HEK293 (cell line): ENCODE measurements at regions not wholly inside any gene's neighbourhood (a gene's known extent, or its start where the extent isn't known, plus 50 kb on each side); places are given as distances from the start of the nearest gene placed in this dataset.

Experiments used
- CTCF ChIA-PET: fragments of 350-600 bp; formaldehyde crosslinking; extraction: SDS; loops from one replicate; lab custom pipeline; 2021; ENCODE audit warnings: antibody characterized with exemption; lab: Yijun Ruan, JAX
- POLR2A ChIA-PET: fragments of 300-600 bp; formaldehyde crosslinking; extraction: SDS; loops from one replicate; lab custom pipeline; 2020; ENCODE audit warnings: antibody characterized with exemption, inconsistent platforms; lab: Yijun Ruan, JAX
- H3K27ac ChIP-seq: fragments of 200-500 bp; sonication (Bioruptor generic); 2 replicates; pipeline ENCODE4 v1.5.1; 2014; ENCODE audit warnings: low read depth, low read length, control low read depth, inconsistent platforms; ENCODE audit errors: extremely low read depth
- H3K36me3 ChIP-seq, 2 experiments: fragments of 200-500 bp in 1 of 2; sonication (Bioruptor generic) in 1 of 2; 1 replicate in 1 of 2; 2 replicates in 1 of 2; pipeline ENCODE4 v1.5.1; 2014 to 2017; ENCODE audit warnings: inconsistent platforms in 2 of 2, low read length in 2 of 2; ENCODE audit not compliant: control insufficient read depth in 2 of 2, insufficient read depth in 1 of 2
- H3K4me1 ChIP-seq: fragments of 200-500 bp; sonication (Bioruptor generic); 2 replicates; pipeline ENCODE4 v1.5.1; 2014; ENCODE audit warnings: mild to moderate bottlenecking, low read length, inconsistent platforms; ENCODE audit not compliant: control insufficient read depth, insufficient read depth
- H3K4me3 ChIP-seq: 2 replicates; pipeline ENCODE4 v1.5.1; 2011; ENCODE audit warnings: low read depth, mild to moderate bottlenecking, control low read depth, low read length, moderate library complexity
- H3K9me3 ChIP-seq: fragments of 200-500 bp; sonication (Bioruptor generic); 2 replicates; pipeline ENCODE4 v1.5.1; 2014; ENCODE audit warnings: low read depth, low read length, inconsistent platforms; ENCODE audit not compliant: control insufficient read depth, insufficient read depth
- IKZF3 ChIP-seq: fragments of 450-650 bp; IDR thresholded peaks from 2 replicates; pipeline ENCODE4 v1.5.0; 2018; ENCODE audit warnings: missing biosample characterization, mild to moderate bottlenecking, missing genetic modification characterization, moderate library complexity
- KLF1 ChIP-seq: fragments of 450-650 bp; formaldehyde crosslinking; IDR thresholded peaks from 2 replicates; pipeline ENCODE4 v1.5.1; 2016; ENCODE audit warnings: missing biosample characterization, missing genetic modification characterization
- KLF16 ChIP-seq: fragments of 450-650 bp; formaldehyde crosslinking; IDR thresholded peaks from 2 replicates; pipeline ENCODE4 v1.5.1; 2017; ENCODE audit warnings: missing biosample characterization, missing genetic modification characterization
- MEIS1 ChIP-seq: sonication (generic); formaldehyde crosslinking; IDR thresholded peaks from 2 replicates; pipeline ENCODE4 v1.8.1; 2022; ENCODE audit warnings: missing genetic modification reagents, mild to moderate bottlenecking, borderline replicate concordance
- RBAK ChIP-seq: fragments of 450-650 bp; formaldehyde crosslinking; IDR thresholded peaks from 2 replicates; pipeline ENCODE4 v1.5.1; 2016; ENCODE audit warnings: missing biosample characterization, missing genetic modification characterization
- REPIN1 ChIP-seq: fragments of 450-650 bp; formaldehyde crosslinking; IDR thresholded peaks from 2 replicates; pipeline ENCODE4 v1.5.1; 2017; ENCODE audit warnings: missing biosample characterization, missing genetic modification characterization, low read depth
- ZBTB7A ChIP-seq: fragments of 450-650 bp; formaldehyde crosslinking; IDR thresholded peaks from 2 replicates; pipeline ENCODE4 v1.5.1; 2016; ENCODE audit warnings: low read depth, missing biosample characterization, missing genetic modification characterization
- ZFP41 ChIP-seq: fragments of 450-650 bp; formaldehyde crosslinking; IDR thresholded peaks from 2 replicates; pipeline ENCODE4 v1.5.1; 2016; ENCODE audit warnings: missing biosample characterization, missing genetic modification characterization, borderline replicate concordance
- ZNF121 ChIP-seq: fragments of 450-650 bp; formaldehyde crosslinking; IDR thresholded peaks from 2 replicates; pipeline ENCODE4 v1.5.1; 2016; ENCODE audit warnings: missing biosample characterization, missing genetic modification characterization
- ZNF16 ChIP-seq: fragments of 450-650 bp; formaldehyde crosslinking; IDR thresholded peaks from 2 replicates; pipeline ENCODE4 v1.5.1; 2016; ENCODE audit warnings: low read depth, missing biosample characterization, missing genetic modification characterization
- ZNF18 ChIP-seq: fragments of 450-650 bp; formaldehyde crosslinking; IDR thresholded peaks from 2 replicates; pipeline ENCODE4 v1.5.1; 2016; ENCODE audit warnings: missing biosample characterization, missing genetic modification characterization
- ZNF19 ChIP-seq: fragments of 450-650 bp; formaldehyde crosslinking; IDR thresholded peaks from 2 replicates; pipeline ENCODE4; 2016; ENCODE audit warnings: missing biosample characterization, missing genetic modification characterization, low read depth
- ZNF24 ChIP-seq: fragments of 450-650 bp; formaldehyde crosslinking; IDR thresholded peaks from 2 replicates; pipeline ENCODE4 v1.5.1; 2016; ENCODE audit warnings: missing biosample characterization, missing genetic modification characterization
- ZNF311 ChIP-seq: fragments of 450-650 bp; formaldehyde crosslinking; IDR thresholded peaks from 2 replicates; pipeline ENCODE4 v1.5.1; 2017; ENCODE audit warnings: missing biosample characterization, missing genetic modification characterization, borderline replicate concordance
- ZNF350 ChIP-seq: fragments of 450-650 bp; formaldehyde crosslinking; IDR thresholded peaks from 2 replicates; pipeline ENCODE4 v1.5.0; 2017; ENCODE audit warnings: missing biosample characterization, mild to moderate bottlenecking, missing genetic modification characterization
- ZNF433 ChIP-seq: fragments of 450-650 bp; formaldehyde crosslinking; IDR thresholded peaks from 2 replicates; pipeline ENCODE4 v1.5.1; 2016; ENCODE audit warnings: missing biosample characterization, missing genetic modification characterization, low read depth
- ZNF48 ChIP-seq: fragments of 450-650 bp; formaldehyde crosslinking; IDR thresholded peaks from 2 replicates; pipeline ENCODE4 v1.5.1; 2016; ENCODE audit warnings: missing biosample characterization, missing genetic modification characterization
- ZNF530 ChIP-seq: fragments of 450-650 bp; formaldehyde crosslinking; IDR thresholded peaks from 2 replicates; pipeline ENCODE4 v1.5.1; 2016; ENCODE audit warnings: low read depth, missing biosample characterization, missing genetic modification characterization
- ZNF610 ChIP-seq: fragments of 450-650 bp; formaldehyde crosslinking; IDR thresholded peaks from 2 replicates; pipeline ENCODE4 v1.5.1; 2016; ENCODE audit warnings: missing biosample characterization, missing genetic modification characterization, borderline replicate concordance
- ZNF654 ChIP-seq: fragments of 450-650 bp; formaldehyde crosslinking; IDR thresholded peaks from 2 replicates; pipeline ENCODE4 v1.5.1; 2016; ENCODE audit warnings: low read depth, missing biosample characterization, missing genetic modification characterization
- ZNF677 ChIP-seq: fragments of 450-650 bp; IDR thresholded peaks from 2 replicates; pipeline ENCODE4 v1.5.0; 2018; ENCODE audit warnings: missing biosample characterization, mild to moderate bottlenecking, missing genetic modification characterization, moderate library complexity
- ZNF707 ChIP-seq: fragments of 450-650 bp; formaldehyde crosslinking; IDR thresholded peaks from 2 replicates; pipeline ENCODE4 v1.5.1; 2016; ENCODE audit warnings: missing biosample characterization, missing genetic modification characterization
- ZNF776 ChIP-seq: fragments of 450-650 bp; formaldehyde crosslinking; IDR thresholded peaks from 2 replicates; pipeline ENCODE4 v1.5.0; 2017; ENCODE audit warnings: missing biosample characterization, missing genetic modification characterization, borderline replicate concordance
- ZNF837 ChIP-seq: fragments of 450-650 bp; formaldehyde crosslinking; IDR thresholded peaks from 2 replicates; pipeline ENCODE4 v1.5.1; 2016; ENCODE audit warnings: missing biosample characterization, missing genetic modification characterization
- ZXDB ChIP-seq: fragments of 450-650 bp; formaldehyde crosslinking; IDR thresholded peaks from 2 replicates; pipeline ENCODE4 v1.5.1; 2016; ENCODE audit warnings: missing biosample characterization, missing genetic modification characterization
- TF ChIP-seq, protein P1 (sequence below): fragments of 450-650 bp; formaldehyde crosslinking; IDR thresholded peaks from 2 replicates; pipeline ENCODE4 v1.5.1; 2016; ENCODE audit warnings: missing biosample characterization, missing genetic modification characterization
- TF ChIP-seq, protein P2 (sequence below): fragments of 450-650 bp; formaldehyde crosslinking; IDR thresholded peaks from 2 replicates; pipeline ENCODE4 v1.5.1; 2016; ENCODE audit warnings: missing biosample characterization, missing genetic modification characterization
- TF ChIP-seq, protein P3 (sequence below): fragments of 450-650 bp; formaldehyde crosslinking; IDR thresholded peaks from 2 replicates; pipeline ENCODE4 v1.5.1; 2016; ENCODE audit warnings: missing biosample characterization, missing genetic modification characterization
- TF ChIP-seq, protein P4 (sequence below): fragments of 450-650 bp; formaldehyde crosslinking; IDR thresholded peaks from 2 replicates; pipeline ENCODE4 v1.5.1; 2016; ENCODE audit warnings: missing biosample characterization, missing genetic modification characterization, low read depth

DNA sequence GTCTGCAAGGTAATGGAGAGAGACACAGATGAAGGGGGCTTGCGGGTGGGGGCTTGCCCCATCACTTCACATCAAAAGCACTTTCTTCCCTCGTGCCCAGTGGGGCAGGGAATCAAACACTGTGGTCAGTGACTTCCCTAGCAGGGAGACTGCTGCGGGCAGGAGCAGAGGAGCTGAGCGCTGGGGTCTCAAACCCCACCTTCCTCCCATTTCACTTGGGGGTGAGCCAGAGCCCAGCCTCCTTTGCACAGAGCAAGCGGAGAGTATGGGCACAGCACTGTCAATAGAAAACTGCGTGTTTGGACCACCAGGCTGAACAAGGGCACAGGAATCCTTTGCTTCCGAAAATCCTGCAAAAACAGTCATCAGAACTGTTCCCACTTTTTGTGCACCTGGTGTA is 355.8 kb upstream of the MKI67 start:
- CTCF ChIA-PET: no interaction called here

GRCh38 chr10:128483216-128483615 is 357.0 kb upstream of the MKI67 start:
- Histone ChIP-seq H3K27ac (no peak overlapping the region), H3K4me3 (no peak overlapping the region), H3K4me1 (no peaks in the 10 kb centered on the region), H3K36me3 (no peaks in the 10 kb centered on the region), H3K9me3 (no peaks in the 10 kb centered on the region)
- ChIA-PET CTCF (interaction anchor here (0.7 kb wide), 1 partner anchor 52 kb away, joined by 4 read pairs; no protein-coding TSS in a partner anchor), POLR2A (no interaction called here)
- no peak for TF ChIP-seq IKZF3
- TF ChIP-seq MEIS1 (CRISPR knock-in tag): no peak
- TF ChIP-seq ZNF311 (tag by site-specific recombination): no peak
- TF ChIP-seq ZNF654 (tag by site-specific recombination): no peak
- TF ChIP-seq RBAK (tag by site-specific recombination): no peak
- TF ChIP-seq ZNF350: no peak
- TF ChIP-seq KLF16 (tag by site-specific recombination): no peak
- no peak for TF ChIP-seq ZXDB (tag by site-specific recombination)
- no peak for TF ChIP-seq ZNF121 (tag by site-specific recombination)
- TF ChIP-seq ZNF19: no peak
- TF ChIP-seq ZNF24: no peak
- no peak for TF ChIP-seq ZNF610 (tag by site-specific recombination)
- no peak for TF ChIP-seq ZNF16 (tag by site-specific recombination)
- no peak for TF ChIP-seq ZNF776 (tag by site-specific recombination)
- TF ChIP-seq, protein P1, sequence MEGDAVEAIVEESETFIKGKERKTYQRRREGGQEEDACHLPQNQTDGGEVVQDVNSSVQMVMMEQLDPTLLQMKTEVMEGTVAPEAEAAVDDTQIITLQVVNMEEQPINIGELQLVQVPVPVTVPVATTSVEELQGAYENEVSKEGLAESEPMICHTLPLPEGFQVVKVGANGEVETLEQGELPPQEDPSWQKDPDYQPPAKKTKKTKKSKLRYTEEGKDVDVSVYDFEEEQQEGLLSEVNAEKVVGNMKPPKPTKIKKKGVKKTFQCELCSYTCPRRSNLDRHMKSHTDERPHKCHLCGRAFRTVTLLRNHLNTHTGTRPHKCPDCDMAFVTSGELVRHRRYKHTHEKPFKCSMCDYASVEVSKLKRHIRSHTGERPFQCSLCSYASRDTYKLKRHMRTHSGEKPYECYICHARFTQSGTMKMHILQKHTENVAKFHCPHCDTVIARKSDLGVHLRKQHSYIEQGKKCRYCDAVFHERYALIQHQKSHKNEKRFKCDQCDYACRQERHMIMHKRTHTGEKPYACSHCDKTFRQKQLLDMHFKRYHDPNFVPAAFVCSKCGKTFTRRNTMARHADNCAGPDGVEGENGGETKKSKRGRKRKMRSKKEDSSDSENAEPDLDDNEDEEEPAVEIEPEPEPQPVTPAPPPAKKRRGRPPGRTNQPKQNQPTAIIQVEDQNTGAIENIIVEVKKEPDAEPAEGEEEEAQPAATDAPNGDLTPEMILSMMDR: no peak

More for the DNA sequence above, 355.8 kb upstream of the MKI67 start:
- H3K4me3 ChIP-seq: no peak overlapping the region
- TF ChIP-seq ZNF121 (tag by site-specific recombination): no peak
- TF ChIP-seq ZBTB7A (tag by site-specific recombination): no peak
- no peak for TF ChIP-seq REPIN1 (tag by site-specific recombination)
- TF ChIP-seq ZNF530: no peak
- TF ChIP-seq KLF1 (tag by site-specific recombination): no peak
- TF ChIP-seq ZNF433: no peak
- TF ChIP-seq ZFP41 (tag by site-specific recombination): no peak
- no peak for TF ChIP-seq ZNF311 (tag by site-specific recombination)
- TF ChIP-seq, protein P2, sequence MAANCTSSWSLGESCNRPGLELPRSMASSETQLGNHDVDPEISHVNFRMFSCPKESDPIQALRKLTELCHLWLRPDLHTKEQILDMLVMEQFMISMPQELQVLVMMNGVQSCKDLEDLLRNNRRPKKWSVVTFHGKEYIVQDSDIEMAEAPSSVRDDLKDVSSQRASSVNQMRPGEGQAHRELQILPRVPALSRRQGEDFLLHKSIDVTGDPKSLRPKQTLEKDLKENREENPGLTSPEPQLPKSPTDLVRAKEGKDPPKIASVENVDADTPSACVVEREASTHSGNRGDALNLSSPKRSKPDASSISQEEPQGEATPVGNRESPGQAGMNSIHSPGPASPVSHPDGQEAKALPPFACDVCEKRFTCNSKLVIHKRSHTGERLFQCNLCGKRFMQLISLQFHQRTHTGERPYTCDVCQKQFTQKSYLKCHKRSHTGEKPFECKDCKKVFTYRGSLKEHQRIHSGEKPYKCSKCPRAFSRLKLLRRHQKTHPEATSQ (tag by site-specific recombination): no peak
- TF ChIP-seq ZNF677 (tag by site-specific recombination): no peak
- no peak for TF ChIP-seq ZNF18 (tag by site-specific recombination)
- TF ChIP-seq ZNF707 (tag by site-specific recombination): no peak
- no peak for TF ChIP-seq ZNF837 (tag by site-specific recombination)
- TF ChIP-seq ZNF19: no peak
- TF ChIP-seq, protein P3, sequence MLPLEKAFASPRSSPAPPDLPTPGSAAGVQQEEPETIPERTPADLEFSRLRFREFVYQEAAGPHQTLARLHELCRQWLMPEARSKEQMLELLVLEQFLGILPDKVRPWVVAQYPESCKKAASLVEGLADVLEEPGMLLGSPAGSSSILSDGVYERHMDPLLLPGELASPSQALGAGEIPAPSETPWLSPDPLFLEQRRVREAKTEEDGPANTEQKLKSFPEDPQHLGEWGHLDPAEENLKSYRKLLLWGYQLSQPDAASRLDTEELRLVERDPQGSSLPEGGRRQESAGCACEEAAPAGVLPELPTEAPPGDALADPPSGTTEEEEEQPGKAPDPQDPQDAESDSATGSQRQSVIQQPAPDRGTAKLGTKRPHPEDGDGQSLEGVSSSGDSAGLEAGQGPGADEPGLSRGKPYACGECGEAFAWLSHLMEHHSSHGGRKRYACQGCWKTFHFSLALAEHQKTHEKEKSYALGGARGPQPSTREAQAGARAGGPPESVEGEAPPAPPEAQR (tag by site-specific recombination): no peak
- TF ChIP-seq ZNF48: no peak
- TF ChIP-seq, protein P4, sequence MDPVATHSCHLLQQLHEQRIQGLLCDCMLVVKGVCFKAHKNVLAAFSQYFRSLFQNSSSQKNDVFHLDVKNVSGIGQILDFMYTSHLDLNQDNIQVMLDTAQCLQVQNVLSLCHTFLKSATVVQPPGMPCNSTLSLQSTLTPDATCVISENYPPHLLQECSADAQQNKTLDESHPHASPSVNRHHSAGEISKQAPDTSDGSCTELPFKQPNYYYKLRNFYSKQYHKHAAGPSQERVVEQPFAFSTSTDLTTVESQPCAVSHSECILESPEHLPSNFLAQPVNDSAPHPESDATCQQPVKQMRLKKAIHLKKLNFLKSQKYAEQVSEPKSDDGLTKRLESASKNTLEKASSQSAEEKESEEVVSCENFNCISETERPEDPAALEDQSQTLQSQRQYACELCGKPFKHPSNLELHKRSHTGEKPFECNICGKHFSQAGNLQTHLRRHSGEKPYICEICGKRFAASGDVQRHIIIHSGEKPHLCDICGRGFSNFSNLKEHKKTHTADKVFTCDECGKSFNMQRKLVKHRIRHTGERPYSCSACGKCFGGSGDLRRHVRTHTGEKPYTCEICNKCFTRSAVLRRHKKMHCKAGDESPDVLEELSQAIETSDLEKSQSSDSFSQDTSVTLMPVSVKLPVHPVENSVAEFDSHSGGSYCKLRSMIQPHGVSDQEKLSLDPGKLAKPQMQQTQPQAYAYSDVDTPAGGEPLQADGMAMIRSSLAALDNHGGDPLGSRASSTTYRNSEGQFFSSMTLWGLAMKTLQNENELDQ (tag by site-specific recombination): no peak
- H3K36me3 ChIP-seq: no peaks in the 10 kb centered on the region
- H3K4me1 ChIP-seq: no peaks in the 10 kb centered on the region
- H3K9me3 ChIP-seq: no peaks in the 10 kb centered on the region
- POLR2A ChIA-PET: no interaction called here
- no peak overlapping the region for H3K27ac ChIP-seq
